ENCODE measurements at regions not wholly inside any gene's neighbourhood (a gene's known extent, or its start where the extent isn't known, plus 50 kb on each side); places are given as distances from the start of the nearest gene placed in this dataset.

GRCh38 chr18:45482286-45482685 lies 133.0 kb upstream of the SLC14A2 start:
- DNase-seq (no peak), ATAC-seq (no peak)
- Histone ChIP-seq H3K27ac (no peak overlapping the region), H3K27me3 (no peaks in the 10 kb centered on the region), H3K36me3 (no peaks in the 10 kb centered on the region), H3K4me1 (no peaks in the 10 kb centered on the region), H3K4me3 (no peak overlapping the region), H3K9me3 (no peaks in the 10 kb centered on the region)
- intact Hi-C loops (cut with DNase I), result no loop called here
- TF ChIP-seq CTCF (IDR thresholded peaks at IDR 0.05), result no peak

GRCh38 chr18:45487581-45487980 lies 127.7 kb upstream of the SLC14A2 start:
- H3K27ac ChIP-seq, result no peak overlapping the region
- H3K4me1 ChIP-seq, result no peaks in the 10 kb centered on the region
- TF ChIP-seq CTCF (IDR thresholded peaks at IDR 0.05), result no peak
- no peaks in the 10 kb centered on the region for H3K9me3 ChIP-seq
- intact Hi-C loops (cut with DNase I), result no loop called here
- H3K27me3 ChIP-seq, result no peaks in the 10 kb centered on the region
- DNase-seq (no peak), ATAC-seq (no peak)
- H3K36me3 ChIP-seq, result no peaks in the 10 kb centered on the region
- no peak overlapping the region for H3K4me3 ChIP-seq

- ATAC-seq, result no peak
These were observed 126.6 kb upstream of the SLC14A2 start for GRCh38 chr18:45488645-45489044.

GRCh38 chr18:45493830-45494229 lies 121.4 kb upstream of the SLC14A2 start:
- no peak for DNase-seq
- no peak for TF ChIP-seq CTCF (IDR thresholded peaks at IDR 0.05)

More at GRCh38 chr18:45488645-45489044, 126.6 kb upstream of the SLC14A2 start:
- no peak for TF ChIP-seq CTCF (IDR thresholded peaks at IDR 0.05)
- Histone ChIP-seq H3K9me3 (no peaks in the 10 kb centered on the region), H3K27ac (no peak overlapping the region), H3K4me3 (no peak overlapping the region), H3K27me3 (no peaks in the 10 kb centered on the region), H3K4me1 (no peaks in the 10 kb centered on the region), H3K36me3 (no peaks in the 10 kb centered on the region)
- no peak for DNase-seq
- intact Hi-C loops (cut with DNase I), result no loop called here

GRCh38 chr18:45494811-45495210 lies 120.5 kb upstream of the SLC14A2 start:
- no peak for TF ChIP-seq CTCF (IDR thresholded peaks at IDR 0.05)
- no peaks in the 10 kb centered on the region for H3K36me3 ChIP-seq
- H3K27ac ChIP-seq, result no peak overlapping the region
- no peaks in the 10 kb centered on the region for H3K27me3 ChIP-seq
- H3K4me3 ChIP-seq, result no peak overlapping the region
- no peaks in the 10 kb centered on the region for H3K4me1 ChIP-seq
- DNase-seq, result no peak
- no peaks in the 10 kb centered on the region for H3K9me3 ChIP-seq
- no peak for ATAC-seq
- intact Hi-C loops (cut with DNase I), result no loop called here

More at GRCh38 chr18:45493830-45494229, 121.4 kb upstream of the SLC14A2 start:
- intact Hi-C loops (cut with DNase I), result no loop called here
- Histone ChIP-seq H3K4me3 (no peak overlapping the region), H3K27ac (no peak overlapping the region), H3K9me3 (no peaks in the 10 kb centered on the region), H3K36me3 (no peaks in the 10 kb centered on the region), H3K27me3 (no peaks in the 10 kb centered on the region), H3K4me1 (no peaks in the 10 kb centered on the region)
- no peak for ATAC-seq
